GM21447 (cell line): ENCODE measurements at regions not wholly inside any gene's neighbourhood (a gene's known extent, or its start where the extent isn't known, plus 50 kb on each side); places are given as distances from the start of the nearest gene placed in this dataset.

Experiments
- ATAC-seq: cut with Tn5 transposase; IDR thresholded peaks from one replicate; pipeline ENCODE4 v1.9.1; 2021; ENCODE audit not compliant: unreplicated experiment

DNA sequence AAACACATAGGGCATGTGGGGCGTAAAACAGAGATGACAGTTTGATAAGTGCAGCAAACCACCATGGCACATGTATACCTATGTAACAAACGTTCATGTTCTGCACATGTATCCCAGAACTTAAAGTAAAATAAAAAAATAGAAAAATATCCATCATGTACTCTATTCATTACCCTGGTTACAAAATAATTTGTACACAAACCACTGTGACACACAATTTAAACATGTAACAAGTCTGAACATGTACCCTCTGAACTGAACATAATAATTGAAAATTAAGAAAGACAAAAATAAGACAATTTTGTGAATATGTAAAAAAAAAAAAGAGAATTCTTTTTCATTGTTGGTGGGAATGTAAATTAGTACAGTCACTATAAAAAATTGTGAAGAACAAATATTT lies 379.2 kb downstream of the KDM5D start:
- ATAC-seq, result no peak

DNA sequence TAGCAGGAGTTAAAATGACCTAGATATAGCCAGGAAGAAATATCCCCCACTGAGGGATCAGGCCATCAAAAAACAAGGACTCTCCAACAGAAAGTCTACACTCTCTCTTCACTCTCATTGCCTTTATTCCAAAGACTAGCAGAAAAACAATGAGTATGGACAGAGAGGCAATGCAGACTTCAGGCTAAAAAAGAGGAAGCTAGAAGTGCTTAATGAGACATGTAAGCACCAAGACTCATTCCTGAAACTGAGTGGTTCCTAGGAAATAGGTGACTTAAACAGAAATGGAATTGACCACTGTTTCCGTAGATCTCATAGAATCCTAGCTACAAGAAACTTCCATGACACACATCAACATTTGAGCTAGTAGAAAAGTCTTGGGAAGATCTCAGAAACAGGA lies 387.3 kb downstream of the KDM5D start:
- ATAC-seq, result peak; percentile 63

DNA sequence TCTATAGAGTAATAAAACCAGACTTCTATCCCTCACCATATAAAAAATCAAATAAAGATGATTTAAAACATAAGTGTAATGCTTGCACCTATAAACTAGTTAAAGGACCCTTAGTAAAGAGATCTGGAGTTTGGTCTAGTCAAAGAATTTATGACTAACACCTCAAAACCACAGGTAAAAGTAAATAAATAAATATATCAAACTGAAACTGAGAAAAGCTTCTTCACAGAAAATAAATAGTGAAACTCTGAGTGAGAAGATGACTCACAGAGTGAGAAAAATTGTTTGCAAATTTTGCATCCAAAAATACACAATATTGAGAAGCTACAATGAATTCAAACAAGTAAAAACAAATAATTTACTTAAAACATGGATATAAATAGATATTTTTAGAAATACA lies 387.8 kb downstream of the KDM5D start:
- ATAC-seq, result peak; percentile 82

DNA sequence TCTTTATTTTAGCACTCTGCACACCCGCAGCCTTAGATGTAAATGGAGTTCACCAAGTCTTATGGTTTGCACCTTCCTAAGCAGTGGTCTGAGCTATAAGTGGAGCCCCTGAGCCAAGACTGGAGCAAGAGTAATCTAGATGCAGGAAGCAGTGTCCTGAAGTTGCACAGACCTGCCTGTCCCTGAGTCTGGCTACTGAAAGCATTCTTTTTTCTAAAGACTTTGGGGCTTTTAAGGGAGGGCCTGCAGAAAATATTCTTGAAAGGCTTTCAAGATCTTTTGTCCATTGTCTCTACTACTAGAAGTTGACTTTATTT lies 389.7 kb downstream of the KDM5D start:
- no peak for ATAC-seq

DNA sequence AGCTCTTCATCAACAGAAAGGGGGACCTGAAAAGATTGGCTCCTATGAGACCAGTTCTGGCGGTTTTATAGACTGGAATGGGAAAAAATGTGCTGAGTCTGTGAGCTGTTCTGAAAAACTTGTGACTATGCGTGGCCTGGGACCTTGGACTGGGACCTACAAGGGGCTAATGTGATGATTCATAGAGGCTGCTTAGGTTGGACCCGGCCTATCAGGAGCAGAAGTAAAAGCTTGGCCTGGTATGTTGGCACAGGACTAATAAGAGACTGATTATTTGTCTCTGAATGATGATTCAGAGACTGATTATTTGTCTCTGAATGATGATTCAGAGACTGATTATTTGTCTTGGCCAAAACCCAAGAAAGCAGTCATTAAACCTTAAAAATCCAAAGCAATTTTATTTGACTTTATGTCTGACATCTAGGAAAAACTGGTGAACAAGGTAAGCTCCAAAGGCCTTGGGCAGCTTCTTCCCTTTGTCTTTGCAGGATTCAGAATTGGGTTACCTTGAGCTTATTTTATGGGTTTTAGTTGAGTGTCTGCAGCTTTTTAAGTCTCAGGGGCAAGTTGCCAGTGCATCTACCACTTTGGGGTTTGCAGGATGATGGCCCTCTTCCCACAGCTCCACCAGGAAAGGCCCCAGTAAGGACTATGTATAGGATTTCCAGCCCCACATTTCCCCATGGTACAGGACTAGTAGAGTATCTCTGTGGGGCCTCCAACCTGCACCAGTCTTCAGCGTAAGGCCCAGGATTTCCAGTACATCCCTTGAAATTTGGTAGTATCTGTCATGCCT lies 390.3 kb downstream of the KDM5D start:
- ATAC-seq, result no peak

DNA sequence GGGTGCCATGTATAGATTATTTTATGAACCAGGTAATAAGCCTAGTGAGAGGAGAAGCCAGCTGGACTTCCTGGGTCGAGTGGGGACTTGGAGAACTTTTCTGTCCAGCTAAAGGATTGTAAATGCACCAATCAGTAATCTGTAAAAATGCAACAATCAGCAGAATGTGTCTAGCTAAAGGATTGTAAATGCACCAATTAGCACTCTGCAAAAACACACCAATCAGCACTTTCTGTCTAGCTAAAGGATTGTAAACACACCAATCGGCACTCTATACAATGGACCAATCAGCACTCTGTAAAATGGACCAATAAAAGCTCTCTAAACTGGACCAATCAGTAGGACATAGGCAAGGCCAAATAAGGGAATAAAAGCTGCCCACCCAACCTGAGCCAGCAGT lies 392.9 kb downstream of the KDM5D start:
- ATAC-seq, result no peak

DNA sequence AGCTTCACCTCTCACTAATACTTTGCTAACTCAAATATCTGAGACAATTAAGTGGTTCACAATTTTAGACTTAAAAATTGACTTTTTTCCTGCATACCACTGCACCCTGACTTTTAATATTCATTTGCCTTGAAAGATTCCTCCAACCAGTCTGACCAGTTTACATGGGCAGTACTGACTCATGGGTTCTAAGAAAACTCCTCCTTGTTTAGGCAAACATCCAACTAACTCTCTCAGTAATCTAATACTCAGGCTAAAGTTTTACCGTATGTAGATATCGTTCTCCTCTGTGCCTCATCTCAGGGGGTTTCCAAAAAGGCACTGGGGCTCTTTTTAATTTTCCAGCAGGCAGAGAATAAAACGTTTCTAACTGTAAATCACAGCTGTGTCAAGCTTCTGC lies 422.8 kb downstream of the KDM5D start:
- ATAC-seq, result no peak

DNA sequence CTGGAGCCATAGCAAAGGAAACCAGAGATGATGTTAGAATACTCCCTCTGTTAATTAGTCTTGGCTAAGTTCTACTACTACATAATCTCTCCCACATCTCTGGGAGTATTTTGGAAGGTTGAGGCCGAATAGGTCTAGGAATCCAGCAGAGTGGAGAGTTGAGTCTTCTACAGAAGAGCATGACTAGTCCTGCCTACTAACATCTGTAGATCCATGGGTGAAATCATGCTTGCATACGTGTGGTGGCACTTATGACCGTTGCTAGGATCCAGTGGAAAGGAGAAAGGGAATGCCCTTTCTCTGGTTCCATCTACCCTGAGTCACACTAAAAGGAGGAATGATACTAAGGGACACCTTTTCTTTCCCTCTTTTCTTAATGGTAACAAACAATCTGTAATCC lies 425.4 kb downstream of the KDM5D start:
- ATAC-seq, result no peak

DNA sequence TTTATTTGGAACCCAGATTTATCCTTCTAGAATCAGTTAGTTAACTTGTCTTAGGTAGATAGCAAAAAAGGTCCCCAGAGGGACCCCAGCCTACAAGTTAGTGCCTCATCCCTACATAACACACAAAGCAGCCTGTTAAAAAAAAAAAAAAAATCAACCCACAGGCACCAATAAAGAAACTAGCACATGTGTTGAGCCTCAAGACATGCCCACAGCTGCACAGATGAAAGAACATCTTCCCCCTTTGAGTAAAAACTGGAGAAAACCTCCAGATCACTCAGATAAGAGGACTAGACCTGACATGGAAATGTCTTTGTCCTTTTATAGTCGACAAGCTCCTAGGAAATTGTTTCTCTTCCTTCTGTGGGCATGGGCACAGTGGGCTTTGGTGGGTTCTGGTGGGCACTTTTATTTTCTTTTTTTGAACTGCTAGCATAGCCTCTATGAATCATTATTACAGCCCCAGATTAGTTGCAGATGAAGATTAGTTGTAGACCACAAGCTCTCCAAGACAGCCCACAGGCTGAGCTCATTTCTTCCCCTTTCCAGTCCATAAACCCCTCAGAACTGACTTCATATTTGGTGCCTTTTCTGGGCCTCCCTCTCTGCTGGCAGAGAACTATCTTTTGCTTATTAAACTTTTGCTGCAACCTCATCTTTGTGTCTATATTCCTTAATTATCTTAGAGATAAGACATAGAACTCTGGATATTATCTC lies 427.1 kb downstream of the KDM5D start:
- ATAC-seq, result no peak

DNA sequence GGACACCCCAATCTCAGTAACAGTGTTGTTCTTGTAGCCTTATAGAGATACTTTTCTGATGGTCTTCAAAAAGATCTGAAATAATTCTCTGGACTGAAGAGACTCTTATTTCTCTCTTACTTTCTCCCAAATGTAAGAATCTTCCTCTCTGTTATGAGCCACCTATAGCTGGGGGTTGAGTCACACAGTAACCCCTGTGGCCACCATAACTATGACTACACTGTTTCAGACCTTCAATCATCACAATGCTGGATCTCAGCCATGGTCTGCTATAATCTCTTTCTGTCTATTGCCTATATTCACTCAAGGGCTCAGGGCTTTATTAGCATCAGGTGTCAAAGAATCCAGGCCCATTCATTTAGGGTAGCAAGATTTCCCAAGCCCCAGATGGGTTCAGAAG lies 436.9 kb downstream of the KDM5D start:
- ATAC-seq, result no peak

DNA sequence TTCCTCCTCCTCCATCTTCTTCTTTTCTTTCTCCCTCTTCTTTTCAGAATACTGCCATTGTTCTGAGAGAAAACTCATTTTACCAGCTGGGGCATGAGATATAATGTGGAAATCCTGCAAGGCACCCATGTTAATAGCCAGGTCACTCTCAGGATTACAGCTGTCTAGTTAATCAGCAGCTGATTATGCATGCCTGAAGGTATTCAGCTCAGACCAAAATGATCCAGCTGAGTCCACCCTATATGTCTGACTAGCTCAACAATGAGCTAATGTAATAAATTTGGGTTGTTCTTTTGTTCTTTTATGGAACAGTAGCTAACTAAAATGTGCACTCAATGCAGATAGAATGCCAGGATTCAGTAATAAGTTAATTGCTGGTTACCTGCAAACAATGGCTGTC lies 441.4 kb downstream of the KDM5D start:
- no peak for ATAC-seq

DNA sequence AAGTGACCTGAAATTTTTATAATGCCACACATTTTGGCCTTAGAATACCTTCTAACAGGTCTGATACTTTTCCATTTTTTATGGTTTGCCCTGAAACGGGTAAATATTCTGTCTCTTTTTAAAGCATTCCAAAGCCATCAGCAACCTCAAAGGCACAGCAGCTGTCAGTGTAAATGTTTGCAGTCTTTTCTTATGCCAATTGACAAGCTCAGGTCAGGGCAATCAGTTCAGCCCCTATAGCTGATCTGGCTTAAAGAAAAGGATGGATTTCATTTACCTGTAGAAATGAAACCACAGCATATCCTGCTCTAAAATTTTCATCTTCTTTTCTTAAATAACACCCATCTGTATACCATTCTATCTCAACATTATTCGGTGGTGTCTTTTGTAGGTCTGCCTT lies 453.6 kb downstream of the KDM5D start:
- no peak for ATAC-seq

DNA sequence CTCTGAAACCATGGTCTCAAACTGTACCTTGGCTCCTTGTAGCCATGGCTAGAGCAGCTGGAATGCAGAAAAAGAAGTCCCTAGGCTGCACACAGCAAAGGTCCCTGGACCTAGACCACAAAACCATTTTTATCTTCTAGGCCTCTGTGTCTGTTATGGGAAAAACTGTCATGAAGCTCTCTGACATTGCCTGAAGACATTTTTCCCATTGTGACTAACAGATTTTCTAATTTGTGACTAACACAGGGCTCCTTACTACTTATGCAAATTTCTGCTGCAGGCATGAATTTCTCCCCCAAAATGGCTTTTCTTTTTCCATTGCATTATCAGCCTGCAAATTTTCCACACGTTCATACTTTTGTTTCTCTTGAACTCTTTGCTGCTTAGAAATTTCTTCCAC lies 470.4 kb downstream of the KDM5D start:
- no peak for ATAC-seq

DNA sequence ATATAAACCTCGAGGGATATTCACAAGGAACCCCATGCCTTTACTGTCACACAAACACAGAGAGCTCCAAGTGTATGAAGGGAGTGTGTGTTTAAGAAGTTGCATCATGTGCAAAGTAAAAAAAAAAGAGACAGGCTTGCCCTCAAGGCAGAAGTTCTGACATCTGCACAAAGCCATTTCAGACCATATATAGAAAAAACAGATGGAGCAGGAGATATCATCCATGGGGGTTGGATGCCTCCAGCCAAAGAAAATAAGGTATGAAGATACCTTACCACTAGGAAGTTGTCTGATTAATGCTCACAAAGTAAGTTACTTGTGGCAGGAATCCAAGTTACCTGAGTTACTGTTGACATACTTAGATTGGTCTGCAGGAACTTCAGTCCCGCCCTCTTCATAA lies 476.2 kb downstream of the KDM5D start:
- no peak for ATAC-seq

DNA sequence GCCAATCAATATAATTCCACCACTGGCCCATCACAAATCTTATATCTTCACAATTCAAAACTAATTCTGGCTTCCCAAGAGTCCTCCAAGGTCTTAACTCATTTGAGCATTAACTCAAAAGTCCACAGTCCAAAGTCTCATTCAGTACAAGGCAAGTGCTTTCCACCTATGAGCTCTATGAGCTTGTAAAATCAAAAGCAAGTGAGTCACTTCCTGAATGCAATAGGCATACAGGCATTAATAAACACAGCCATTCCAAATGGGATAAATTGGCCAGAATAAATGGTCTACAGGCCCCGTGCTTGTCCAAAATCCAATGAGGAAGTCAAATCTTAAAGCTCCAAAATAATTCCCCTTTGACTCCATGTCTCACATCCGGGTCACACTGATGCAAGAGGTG lies 479.1 kb downstream of the KDM5D start:
- ATAC-seq, result no peak

DNA sequence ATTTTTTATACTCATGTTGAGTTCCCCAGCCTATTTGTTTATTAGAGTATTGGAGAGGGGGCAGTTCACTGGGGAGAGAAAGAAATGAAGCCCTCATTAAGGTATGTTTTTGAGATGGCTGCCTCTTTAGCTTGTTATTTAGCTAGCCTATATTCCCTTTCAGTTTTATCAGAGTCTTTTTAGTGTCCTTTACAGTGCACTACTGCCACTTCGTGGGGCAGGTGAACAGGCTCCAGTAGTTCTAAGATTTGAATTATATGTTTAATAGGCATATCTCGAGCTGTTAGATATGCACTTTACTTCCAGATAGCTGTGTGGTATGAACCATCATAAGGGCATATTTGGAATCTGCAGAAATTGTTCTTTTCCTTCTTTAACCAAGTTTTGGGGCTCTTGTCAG lies 482.2 kb downstream of the KDM5D start:
- no peak for ATAC-seq

DNA sequence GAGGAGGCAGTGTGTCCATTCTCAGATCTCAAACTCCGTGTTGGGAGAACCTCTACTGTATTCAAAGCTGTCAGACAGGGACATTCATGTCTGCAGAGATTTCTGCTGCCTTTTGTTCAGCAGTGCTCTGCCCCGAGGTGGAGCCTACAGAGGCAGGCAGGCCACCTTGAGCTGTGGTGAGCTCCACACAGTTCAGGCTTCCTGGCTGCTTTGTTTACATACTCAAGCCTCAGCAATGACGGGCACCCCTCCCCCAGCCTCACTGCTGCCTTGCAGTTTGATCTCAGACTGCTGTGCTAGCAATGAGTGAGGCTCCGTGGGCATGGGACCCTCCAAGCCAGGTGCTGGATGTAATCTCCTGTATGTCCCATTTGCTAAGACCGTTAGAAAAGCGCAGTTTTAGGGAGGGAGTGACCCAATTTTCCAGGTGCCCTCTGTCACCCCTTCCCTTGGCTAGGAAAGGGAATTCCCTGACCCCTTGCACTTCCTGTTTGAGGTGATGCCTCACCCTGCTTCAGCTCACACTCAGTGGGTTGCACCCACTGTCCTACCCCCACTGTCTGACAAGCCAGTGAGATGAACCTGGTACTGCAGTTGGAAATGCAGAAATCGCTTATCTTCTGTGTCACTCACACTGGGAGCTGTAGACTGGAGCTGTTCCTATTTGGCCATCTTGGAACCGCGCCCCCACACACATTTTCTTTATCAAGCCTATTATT lies 458.9 kb upstream of the HSFY2 start:
- no peak for ATAC-seq

DNA sequence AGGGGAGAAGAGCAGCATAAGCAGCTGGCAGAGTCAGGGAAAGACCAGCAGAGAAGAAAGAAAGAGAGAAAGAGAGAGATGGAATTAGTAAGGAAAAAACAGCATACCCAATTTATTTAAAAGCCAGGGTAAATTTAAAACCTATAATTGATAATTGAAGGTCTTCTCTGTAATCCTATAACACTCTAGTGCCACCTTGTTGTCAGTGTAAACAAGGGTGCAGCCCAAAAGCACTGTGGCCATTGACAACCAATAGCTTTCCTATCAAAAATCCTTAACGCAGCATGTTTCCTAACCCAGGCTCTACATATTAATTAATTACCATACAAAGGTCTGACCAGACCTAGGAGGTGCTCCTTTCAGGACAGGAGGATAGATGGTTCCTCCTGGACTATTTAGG lies 447.2 kb upstream of the HSFY2 start:
- no peak for ATAC-seq

DNA sequence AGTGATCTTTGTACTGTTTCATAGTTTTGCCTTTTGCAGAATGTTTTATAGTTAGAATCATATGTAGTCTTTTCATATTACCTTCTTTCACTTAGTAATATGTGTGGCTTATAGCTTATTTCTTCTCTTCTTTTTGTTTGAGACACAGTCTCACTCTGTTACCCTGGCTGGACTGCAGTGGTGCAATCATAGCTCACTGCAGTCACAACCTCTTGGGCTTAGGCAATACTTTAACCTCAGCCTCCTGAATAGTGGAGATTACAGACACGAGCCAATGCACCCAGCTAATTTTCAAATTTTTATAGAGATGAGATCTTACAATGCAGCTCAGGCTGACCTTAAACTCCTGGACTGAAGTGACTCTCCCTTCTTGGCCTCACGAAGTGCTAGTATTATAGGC lies 435.4 kb upstream of the HSFY2 start:
- ATAC-seq, result no peak

DNA sequence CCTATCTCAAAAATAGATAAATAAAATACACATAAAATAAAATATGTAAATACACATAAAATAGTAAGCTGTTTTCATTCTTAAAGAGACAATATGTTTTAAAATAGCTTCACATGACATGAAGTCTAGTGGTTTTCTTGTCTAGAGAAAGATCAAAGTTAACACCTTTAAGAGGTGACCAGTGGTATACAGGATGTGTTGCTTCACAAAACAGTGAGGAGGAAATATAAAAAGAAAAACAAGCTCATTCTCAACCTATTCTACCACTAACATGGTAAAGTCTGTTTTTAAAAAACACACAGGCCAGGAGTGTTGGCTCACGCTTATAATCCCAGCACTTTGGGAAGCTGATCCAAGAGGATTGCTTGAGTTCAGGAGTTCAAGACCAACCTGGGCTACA lies 433.5 kb upstream of the HSFY2 start:
- ATAC-seq, result no peak

DNA sequence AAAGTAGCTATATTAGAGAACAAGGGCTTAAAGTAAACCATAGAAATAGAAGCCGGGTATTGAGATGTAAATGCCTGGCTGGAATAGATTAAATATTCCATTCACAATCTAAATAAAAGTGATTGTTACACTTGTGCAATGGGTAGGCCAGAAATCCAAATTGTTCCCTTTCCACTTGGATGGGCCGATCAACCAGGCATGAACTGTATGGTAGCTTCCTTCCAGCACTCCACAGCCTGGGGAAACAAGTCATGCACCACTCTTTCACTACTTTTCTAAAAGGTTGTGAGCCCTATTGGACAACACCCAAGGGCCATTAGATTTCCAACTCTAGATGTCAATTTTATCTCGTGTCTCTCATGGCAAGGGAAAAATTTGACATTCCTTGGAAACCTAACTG lies 407.3 kb upstream of the HSFY2 start:
- ATAC-seq, result no peak

DNA sequence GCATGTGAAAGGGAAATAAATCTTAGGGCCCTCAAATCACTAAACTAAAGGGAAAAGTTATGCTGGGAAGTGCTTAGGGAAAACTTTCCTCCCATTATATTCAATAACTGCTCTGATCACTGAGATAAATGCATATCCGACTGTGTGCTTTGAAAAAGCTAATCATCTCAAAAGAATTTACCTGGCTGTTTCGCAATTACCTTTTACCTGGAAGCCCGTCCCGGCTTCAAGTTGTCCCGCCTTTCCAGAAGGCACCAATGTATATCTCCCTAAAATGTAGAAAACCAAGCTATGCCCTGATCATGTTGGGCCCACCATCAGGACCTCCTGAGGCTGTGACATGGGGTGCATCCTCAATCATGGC lies 394.6 kb upstream of the HSFY2 start:
- ATAC-seq, result no peak
